IPS-20b (cell line): ENCODE measurements at regions not wholly inside any gene's neighbourhood (a gene's known extent, or its start where the extent isn't known, plus 50 kb on each side); places are given as distances from the start of the nearest gene placed in this dataset.

Experiments
- H3K27ac ChIP-seq: one replicate; pipeline ENCODE4 v1.5.1; 2013; ENCODE audit warnings: low read length
- H3K27me3 ChIP-seq: 2 replicates; pipeline ENCODE4 v1.6.1; 2013; ENCODE audit warnings: mild to moderate bottlenecking, low read length, inconsistent platforms; ENCODE audit not compliant: insufficient read depth
- H3K36me3 ChIP-seq: 2 replicates; pipeline ENCODE4 v1.6.1; 2013; ENCODE audit warnings: low read depth, mild to moderate bottlenecking, inconsistent platforms, low read length, moderate library complexity; ENCODE audit not compliant: insufficient read depth
- H3K4me1 ChIP-seq: 2 replicates; pipeline ENCODE4 v1.6.1; 2013; ENCODE audit warnings: mild to moderate bottlenecking, control low read depth, inconsistent platforms, low read length, moderate library complexity; ENCODE audit not compliant: insufficient read depth
- H3K4me3 ChIP-seq: 2 replicates; pipeline ENCODE4 v1.5.1; 2013; ENCODE audit warnings: mild to moderate bottlenecking, low read length, inconsistent platforms
- H3K9ac ChIP-seq: 2 replicates; pipeline ENCODE4 v1.6.1; 2013; ENCODE audit warnings: low read depth, mild to moderate bottlenecking, inconsistent platforms, low read length, moderate library complexity
- H3K9me3 ChIP-seq: 2 replicates; pipeline ENCODE4 v1.6.1; 2013; ENCODE audit warnings: mild to moderate bottlenecking, low read depth, low read length, inconsistent platforms; ENCODE audit not compliant: insufficient read depth

GRCh38 chr2:728165-728564 is 51.0 kb upstream of the TMEM18 start:
- Histone ChIP-seq H3K27ac (peak overlapping the region; percentile 87), H3K4me1 (peaks cover 28% of the 10 kb centered on the region), H3K4me3 (no peak overlapping the region), H3K9ac (no peak overlapping the region), H3K27me3 (no peaks in the 10 kb centered on the region), H3K9me3 (no peaks in the 10 kb centered on the region), H3K36me3 (no peaks in the 10 kb centered on the region)

GRCh38 chr2:727071-727470 is 49.9 kb upstream of the TMEM18 start:
- H3K36me3 ChIP-seq: no peaks in the 10 kb centered on the region
- no peak overlapping the region for H3K4me3 ChIP-seq
- no peak overlapping the region for H3K9ac ChIP-seq
- no peak overlapping the region for H3K27ac ChIP-seq
- H3K27me3 ChIP-seq: no peaks in the 10 kb centered on the region
- H3K4me1 ChIP-seq: peaks cover 28% of the 10 kb centered on the region
- no peaks in the 10 kb centered on the region for H3K9me3 ChIP-seq
